HEK293T (cell line): ENCODE measurements at regions not wholly inside any gene's neighbourhood (a gene's known extent, or its start where the extent isn't known, plus 50 kb on each side); places are given as distances from the start of the nearest gene placed in this dataset.

ENCODE experiments used
- CTCF ChIA-PET: fragments of 350-600 bp; formaldehyde crosslinking; extraction: SDS; loops from one replicate; lab custom pipeline; 2021; ENCODE audit warnings: antibody characterized with exemption, inconsistent platforms; lab: Yijun Ruan, JAX
- POLR2A ChIA-PET: fragments of 350-600 bp; formaldehyde crosslinking; extraction: SDS; loops from one replicate; lab custom pipeline; 2020; ENCODE audit warnings: antibody characterized with exemption, inconsistent platforms; lab: Yijun Ruan, JAX
- DNase-seq: peaks from one replicate; pipeline ENCODE4 v3.0.0; 2012; ENCODE audit warnings: mixed read lengths; ENCODE audit errors: extremely low spot score
- ARNT ChIP-seq: fragments of 450-650 bp; IDR thresholded peaks from 2 replicates; pipeline ENCODE4 v1.6.1; 2017; ENCODE audit warnings: mild to moderate bottlenecking
- BHLHE40 ChIP-seq: fragments of 450-650 bp; IDR thresholded peaks from 2 replicates; pipeline ENCODE4 v1.6.1; 2016; ENCODE audit warnings: mild to moderate bottlenecking, moderate library complexity, borderline replicate concordance
- CTBP1 ChIP-seq: fragments of 450-650 bp; IDR thresholded peaks from 2 replicates; pipeline ENCODE4 v1.6.1; 2016; ENCODE audit warnings: borderline replicate concordance
- ELF4 ChIP-seq: fragments of 450-650 bp; IDR thresholded peaks from 2 replicates; pipeline ENCODE4 v1.6.1; 2017; ENCODE audit warnings: antibody characterized with exemption
- FOXA1 ChIP-seq: fragments of 450-650 bp; IDR thresholded peaks from 2 replicates; pipeline ENCODE4 v1.6.1; 2016; ENCODE audit warnings: mild to moderate bottlenecking
- FOXK2 ChIP-seq: fragments of 450-650 bp; IDR thresholded peaks from 2 replicates; pipeline ENCODE4 v1.6.1; 2016; ENCODE audit warnings: mild to moderate bottlenecking
- FOXM1 ChIP-seq: fragments of 450-650 bp; IDR thresholded peaks from 2 replicates; pipeline ENCODE4 v1.6.1; 2017; ENCODE audit warnings: mild to moderate bottlenecking, borderline replicate concordance
- HDGF ChIP-seq: fragments of 450-650 bp; IDR thresholded peaks from 2 replicates; pipeline ENCODE4 v1.6.1; 2017; ENCODE audit warnings: antibody characterized with exemption, borderline replicate concordance
- L3MBTL2 ChIP-seq: fragments of 450-650 bp; conservative IDR thresholded peaks from 2 replicates; pipeline ENCODE4 v1.6.1; 2016; ENCODE audit warnings: mild to moderate bottlenecking
- LEF1 ChIP-seq: fragments of 450-650 bp; IDR thresholded peaks from 2 replicates; pipeline ENCODE4 v1.6.1; 2017; ENCODE audit warnings: mild to moderate bottlenecking, borderline replicate concordance
- NFRKB ChIP-seq: fragments of 450-650 bp; IDR thresholded peaks from 2 replicates; pipeline ENCODE4 v1.6.1; 2016; ENCODE audit warnings: mild to moderate bottlenecking, moderate library complexity
- PKNOX1 ChIP-seq: fragments of 450-650 bp; IDR thresholded peaks from 2 replicates; pipeline ENCODE4 v1.6.1; 2016
- SP1 ChIP-seq: fragments of 450-650 bp; IDR thresholded peaks from 2 replicates; pipeline ENCODE4 v1.6.1; 2017
- SUZ12 ChIP-seq: fragments of 450-650 bp; IDR thresholded peaks from 2 replicates; pipeline ENCODE4 v1.6.1; 2016; ENCODE audit warnings: mild to moderate bottlenecking
- TARDBP ChIP-seq: fragments of 450-650 bp; IDR thresholded peaks from 2 replicates; pipeline ENCODE4 v1.6.1; 2016
- ZNF384 ChIP-seq: fragments of 450-650 bp; IDR thresholded peaks from 2 replicates; pipeline ENCODE4 v1.6.1; 2016

GRCh38 chr2:234626566-234627130 lies 129.8 kb upstream of the ARL4C start:
- POLR2A ChIA-PET = no interaction called here
- no peak for DNase-seq
- no peak for TF ChIP-seq ZNF384
- CTCF ChIA-PET = no interaction called here

- CTCF ChIA-PET = no interaction called here
- no peak for DNase-seq
- POLR2A ChIA-PET = no interaction called here
- TF ChIP-seq FOXA1 = no peak
Measured at GRCh38 chr2:234625626-234626250, 128.9 kb upstream of the ARL4C start.

GRCh38 chr2:234623521-234623991 lies 126.7 kb upstream of the ARL4C start:
- TF ChIP-seq ARNT = no peak
- TF ChIP-seq HDGF = no peak
- TF ChIP-seq NFRKB = no peak
- TF ChIP-seq ZNF384 = no peak
- TF ChIP-seq CTBP1 = no peak
- no peak for TF ChIP-seq SP1
- no peak for TF ChIP-seq FOXK2
- TF ChIP-seq PKNOX1 = no peak
- TF ChIP-seq TARDBP = no peak
- POLR2A ChIA-PET = no interaction called here
- no peak for DNase-seq
- CTCF ChIA-PET = interaction anchor here (0.5 kb wide), 1 partner anchor 60 kb away, joined by 3 read pairs; no protein-coding TSS in a partner anchor

DNA sequence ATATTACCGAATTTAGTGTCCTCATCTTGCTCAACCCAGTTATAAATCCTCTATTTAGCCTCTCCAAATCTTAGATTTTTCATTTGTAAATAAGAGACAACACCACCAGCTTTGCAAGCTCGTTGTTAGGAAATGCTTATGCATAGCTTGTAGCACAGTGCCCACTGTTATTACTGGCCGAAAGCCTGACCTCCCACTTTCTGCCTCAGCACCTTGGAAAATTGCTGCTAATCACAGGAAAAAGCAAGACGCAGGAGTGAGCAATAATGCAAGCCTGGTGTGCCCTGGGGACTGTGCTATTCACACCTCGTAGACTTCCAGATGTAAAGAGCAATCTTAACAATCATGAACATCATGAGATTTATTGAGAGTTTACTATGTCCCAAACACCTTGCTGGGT lies 124.2 kb upstream of the ARL4C start:
- ChIA-PET CTCF (no interaction called here), POLR2A (no interaction called here)
- TF ChIP-seq L3MBTL2 = no peak
- no peak for TF ChIP-seq FOXK2
- no peak for TF ChIP-seq HDGF
- no peak for TF ChIP-seq ZNF384
- no peak for TF ChIP-seq BHLHE40
- TF ChIP-seq NFRKB = no peak
- TF ChIP-seq ARNT = no peak
- no peak for TF ChIP-seq SUZ12
- TF ChIP-seq PKNOX1 = no peak
- no peak for TF ChIP-seq SP1
- no peak for DNase-seq

DNA sequence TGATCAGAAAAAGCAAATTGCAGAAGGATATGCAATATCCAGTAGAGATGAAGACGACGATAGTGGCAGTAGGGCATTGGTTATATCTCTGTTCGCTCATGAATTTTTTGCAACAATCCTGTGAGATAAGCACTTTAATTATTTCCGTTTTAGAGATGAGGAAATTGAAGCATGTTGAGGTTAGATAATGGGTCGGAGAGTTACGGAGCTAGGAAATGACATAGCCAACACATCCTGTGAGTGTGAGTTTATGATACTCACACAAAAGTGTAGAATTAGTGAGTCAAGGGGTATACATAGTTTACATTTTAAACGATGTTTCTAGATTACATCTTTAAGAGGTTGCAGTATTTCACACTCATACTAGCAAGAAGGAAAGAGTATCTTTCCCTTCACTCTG lies 123.1 kb upstream of the ARL4C start:
- ChIA-PET POLR2A (no interaction called here), CTCF (interaction anchor here (0.7 kb wide), 1 partner anchor 198 kb away, joined by 3 read pairs; no protein-coding TSS in a partner anchor)
- no peak for DNase-seq
- TF ChIP-seq TARDBP = no peak
- no peak for TF ChIP-seq ELF4
- no peak for TF ChIP-seq FOXK2

DNA sequence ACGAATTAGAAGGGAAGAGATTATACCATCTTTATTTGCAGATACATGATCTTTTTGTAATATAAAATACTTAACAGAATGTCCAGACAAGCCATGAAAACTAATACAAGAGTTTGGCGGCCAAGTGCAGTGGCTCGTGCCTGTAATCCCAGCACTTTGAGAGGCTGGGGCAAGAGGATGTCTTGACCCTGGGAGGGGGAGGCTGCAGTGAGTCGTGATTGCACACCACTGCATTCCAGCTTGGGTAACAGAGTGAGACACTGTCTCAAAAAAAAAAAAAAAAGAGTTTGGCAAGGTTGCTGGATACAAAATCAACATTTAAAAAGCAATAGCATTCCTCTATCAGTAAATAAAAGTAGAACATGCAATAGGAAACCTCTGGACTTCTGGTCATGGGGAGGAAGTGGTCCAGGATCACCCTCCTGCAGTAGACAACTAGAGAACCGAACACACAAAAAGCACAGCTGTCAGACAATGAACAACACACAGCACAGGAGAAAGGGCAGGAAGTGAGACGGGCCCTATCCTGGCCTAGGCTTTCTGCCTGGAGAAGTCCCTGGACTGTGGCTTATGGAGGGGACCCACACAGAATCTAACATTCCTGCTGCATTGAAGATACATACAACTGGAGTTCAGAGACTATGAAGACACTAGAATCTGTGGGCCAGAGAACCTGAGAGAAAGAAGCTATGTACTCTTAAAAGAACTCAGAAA lies 118.9 kb upstream of the ARL4C start:
- CTCF ChIA-PET = no interaction called here
- no peak for TF ChIP-seq FOXM1
- no peak for TF ChIP-seq L3MBTL2
- TF ChIP-seq PKNOX1 = no peak
- TF ChIP-seq ZNF384 = no peak
- no peak for TF ChIP-seq TARDBP
- TF ChIP-seq NFRKB = no peak
- no peak for TF ChIP-seq HDGF
- TF ChIP-seq LEF1 = no peak
- no peak for TF ChIP-seq CTBP1
- no peak for TF ChIP-seq ELF4
- no peak for TF ChIP-seq BHLHE40
- TF ChIP-seq FOXA1 = no peak
- no peak for TF ChIP-seq SUZ12
- TF ChIP-seq ARNT = no peak
- TF ChIP-seq SP1 = no peak
- no peak for TF ChIP-seq FOXK2
- no peak for DNase-seq
- POLR2A ChIA-PET = no interaction called here

DNA sequence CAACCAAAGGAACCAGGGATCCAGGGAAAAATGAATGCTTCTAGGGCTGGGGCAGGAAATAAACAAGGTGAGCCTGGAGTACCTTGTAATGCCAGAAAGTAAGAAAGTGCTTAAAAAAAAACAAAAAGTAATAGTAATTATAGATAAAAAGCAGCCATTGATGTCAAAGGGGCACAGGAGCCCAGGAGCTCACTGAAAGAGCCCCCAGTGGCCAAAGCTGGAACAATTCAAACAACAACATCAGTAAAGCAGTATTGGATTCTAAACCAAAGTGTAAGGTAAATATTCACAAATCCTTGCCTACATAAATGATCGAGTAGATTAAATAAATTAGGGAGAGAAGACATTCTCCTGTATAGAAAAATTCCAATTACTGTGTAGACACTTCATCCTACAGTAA lies 114.3 kb upstream of the ARL4C start:
- TF ChIP-seq FOXM1 (no peak), BHLHE40 (no peak), PKNOX1 (no peak)
- POLR2A ChIA-PET = no interaction called here
- no peak for DNase-seq
- CTCF ChIA-PET = interaction anchor here (1.5 kb wide), 1 partner anchor 13 kb away, joined by 4 read pairs; no protein-coding TSS in a partner anchor
